ENCODE measurements at regions not wholly inside any gene's neighbourhood (a gene's known extent, or its start where the extent isn't known, plus 50 kb on each side); places are given as distances from the start of the nearest gene placed in this dataset.

DNA sequence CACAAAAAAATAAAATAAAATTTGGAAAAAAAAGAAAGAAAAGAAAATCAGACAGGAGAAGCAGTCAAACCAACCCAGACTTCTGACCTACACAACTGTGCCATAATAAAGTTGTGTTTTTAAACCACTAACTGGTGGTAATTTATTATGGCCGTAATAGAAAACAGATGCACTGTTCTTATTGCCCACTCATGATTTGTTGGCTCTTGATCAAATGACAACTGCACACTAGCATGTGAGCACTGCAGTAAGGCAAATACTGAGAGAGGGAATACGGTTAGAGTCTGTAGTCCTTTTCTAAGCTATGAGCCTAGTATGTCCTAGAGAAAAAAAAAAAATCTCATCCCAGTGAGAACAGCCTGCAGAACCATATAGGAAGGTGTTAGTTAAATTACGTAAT, 61.2 kb upstream of the TNR start:
- no peak for TF ChIP-seq CTCF (conservative IDR thresholded peaks at IDR 0.05 in 1 of 2, IDR thresholded peaks at IDR 0.05 in 1 of 2; ENCODE audit: extremely low read depth in 1 of 2, insufficient read depth in 1 of 2, low read depth in 1 of 2, low read length in 2 of 2)
- TF ChIP-seq EZH2 (IDR thresholded peaks at IDR 0.05; ENCODE audit: borderline replicate concordance, low read length) = no peak
